SK-N-SH (cell line): ENCODE measurements at regions not wholly inside any gene's neighbourhood (a gene's known extent, or its start where the extent isn't known, plus 50 kb on each side); places are given as distances from the start of the nearest gene placed in this dataset.

Experiments used
- CTCF ChIA-PET: fragments of 300-600, 350-600 bp; formaldehyde crosslinking; extraction: SDS; loops from one replicate; lab custom pipeline; 2021; lab: Yijun Ruan, JAX
- POLR2A ChIA-PET: fragments of 350-600 bp; sonication (Branson Sonifier 250); formaldehyde crosslinking; extraction: SDS; loops from one replicate; lab custom pipeline; 2020; ENCODE audit warnings: antibody characterized with exemption, inconsistent platforms; lab: Yijun Ruan, JAX
- DNase-seq: peaks from one replicate; pipeline ENCODE4 v3.0.0; 2012
- H2AFZ ChIP-seq: fragments of 200-600 bp; sonication (generic); 2 replicates; pipeline ENCODE4 v1.8.1; 2016; ENCODE audit warnings: antibody characterized with exemption, mild to moderate bottlenecking, low read depth
- H3F3A ChIP-seq: fragments of 200-600 bp; sonication (generic); replicated peaks from 2 replicates; pipeline ENCODE3; 2016; ENCODE audit warnings: antibody characterized with exemption, mild to moderate bottlenecking; ENCODE audit not compliant: insufficient read depth
- H3K27ac ChIP-seq, 2 experiments: fragments of 200-500 bp in 1 of 2; fragments of 200-600 bp in 1 of 2; sonication (Bioruptor generic) in 1 of 2; sonication (generic), shearing (Covaris generic) in 1 of 2; 2 replicates each; pipeline versions ENCODE4 v1.5.1 to v1.6.1; 2014 to 2016; ENCODE audit warnings: low read depth in 2 of 2, inconsistent platforms in 1 of 2, low read length in 1 of 2, mild to moderate bottlenecking in 1 of 2, mixed read lengths in 1 of 2
- H3K27me3 ChIP-seq: fragments of 200-600 bp; sonication (generic), shearing (Covaris generic); 2 replicates; pipeline ENCODE4 v1.6.1; 2016; ENCODE audit warnings: mixed run types; ENCODE audit not compliant: insufficient read depth
- H3K36me3 ChIP-seq, 2 experiments: fragments of 200-500 bp in 1 of 2; fragments of 200-600 bp in 1 of 2; sonication (Bioruptor generic) in 1 of 2; sonication (generic) in 1 of 2; replicated peaks in 1 of 2; 2 replicates each; pipeline versions ENCODE3 to v1.5.1; 2014 to 2016; ENCODE audit warnings: low read length in 1 of 2, mild to moderate bottlenecking in 1 of 2; ENCODE audit not compliant: insufficient read depth in 2 of 2, control insufficient read depth in 1 of 2
- H3K4me1 ChIP-seq, 2 experiments: fragments of 200-500 bp in 1 of 2; fragments of 200-600 bp in 1 of 2; sonication (Bioruptor generic) in 1 of 2; sonication (generic), shearing (Covaris generic) in 1 of 2; 2 replicates each; pipeline versions ENCODE4 v1.5.1 to v1.6.1; 2014 to 2016; ENCODE audit warnings: low read depth in 1 of 2, low read length in 1 of 2, mixed run types in 1 of 2; ENCODE audit not compliant: insufficient read depth in 2 of 2, control insufficient read depth in 1 of 2
- H3K4me2 ChIP-seq: fragments of 200-600 bp; sonication (generic), shearing (Covaris generic); 2 replicates; pipeline ENCODE4 v1.6.1; 2017; ENCODE audit warnings: mixed run types
- H3K4me3 ChIP-seq, 2 experiments: fragments of 200-500 bp in 1 of 2; fragments of 200-600 bp in 1 of 2; sonication (Bioruptor generic) in 1 of 2; sonication (generic), shearing (Covaris generic) in 1 of 2; 2 replicates each; pipeline versions ENCODE4 v1.5.1 to v1.8.1; 2014 to 2016; ENCODE audit warnings: low read depth in 2 of 2, inconsistent platforms in 1 of 2, low read length in 1 of 2, mild to moderate bottlenecking in 1 of 2, mixed read lengths in 1 of 2, moderate library complexity in 1 of 2
- H3K79me2 ChIP-seq: fragments of 200-600 bp; sonication (generic); 2 replicates; pipeline ENCODE4 v1.8.1; 2017; ENCODE audit warnings: mild to moderate bottlenecking; ENCODE audit not compliant: insufficient read depth
- H3K9ac ChIP-seq: fragments of 200-600 bp; sonication (generic); 2 replicates; pipeline ENCODE4 v1.6.1; 2017; ENCODE audit warnings: mixed run types
- H3K9me2 ChIP-seq: fragments of 200-600 bp; sonication (generic); 2 replicates; pipeline ENCODE4 v1.6.1; 2017; ENCODE audit warnings: mixed run types
- H3K9me3 ChIP-seq: fragments of 200-600 bp; sonication (generic); 2 replicates; pipeline ENCODE4 v1.6.1; 2017; ENCODE audit warnings: mixed run types, mild to moderate bottlenecking, moderate library complexity
- H4K20me1 ChIP-seq: fragments of 200-600 bp; sonication (generic); 2 replicates; pipeline ENCODE4 v1.6.1; 2017; ENCODE audit warnings: mild to moderate bottlenecking, mixed run types; ENCODE audit not compliant: insufficient read depth
- CTCF ChIP-seq: fragments of 200-600 bp; sonication (generic); IDR thresholded peaks from 2 replicates; pipeline ENCODE4 v1.6.1; 2017; ENCODE audit warnings: antibody characterized with exemption, mild to moderate bottlenecking, moderate library complexity
- EZH2phosphoT487 ChIP-seq: fragments of 200-600 bp; sonication (generic); IDR thresholded peaks from 2 replicates; pipeline ENCODE4 v1.6.1; 2017; ENCODE audit warnings: low read depth, mixed run types, mild to moderate bottlenecking, antibody characterized with exemption, moderate library complexity, borderline replicate concordance
- FOXM1 ChIP-seq: IDR thresholded peaks from 2 replicates; pipeline ENCODE4 v1.4.0; 2012; ENCODE audit warnings: low read depth, mild to moderate bottlenecking
- GABPA ChIP-seq: IDR thresholded peaks from 2 replicates; pipeline ENCODE4 v1.4.0; 2012; ENCODE audit warnings: low read depth, mild to moderate bottlenecking
- GATA2 ChIP-seq: sonication (generic); formaldehyde crosslinking; IDR thresholded peaks from 2 replicates; pipeline ENCODE4 v1.5.0; 2020; ENCODE audit warnings: mild to moderate bottlenecking, missing genetic modification reagents
- JUND ChIP-seq: IDR thresholded peaks from 2 replicates; pipeline ENCODE4 v1.4.0; 2012
- MAX ChIP-seq: IDR thresholded peaks from 2 replicates; pipeline ENCODE4 v1.4.0; 2012; ENCODE audit warnings: low read depth
- MEF2A ChIP-seq: IDR thresholded peaks from 2 replicates; pipeline ENCODE4 v1.4.0; 2012; ENCODE audit warnings: low read depth, borderline replicate concordance
- MXI1 ChIP-seq: IDR thresholded peaks from 2 replicates; pipeline ENCODE4 v1.6.1; 2012; ENCODE audit warnings: mild to moderate bottlenecking, low read depth, low read length, improper control_type of control experiment
- NFIC ChIP-seq: IDR thresholded peaks from 2 replicates; pipeline ENCODE4 v1.4.0; 2012; ENCODE audit warnings: borderline replicate concordance
- PBX3 ChIP-seq: IDR thresholded peaks from 2 replicates; pipeline ENCODE4; 2012
- RCOR1 ChIP-seq: fragments of 150-350 bp; IDR thresholded peaks from 2 replicates; pipeline ENCODE4 v1.6.1; 2017; ENCODE audit warnings: antibody characterized with exemption, low read length
- REST ChIP-seq: IDR thresholded peaks from 2 replicates; pipeline ENCODE4 v1.6.1; 2012; ENCODE audit warnings: mild to moderate bottlenecking, low read depth, low read length, moderate library complexity
- RFX5 ChIP-seq: IDR thresholded peaks from 2 replicates; pipeline ENCODE4 v1.6.1; 2012; ENCODE audit warnings: mild to moderate bottlenecking, improper control_type of control experiment, low read length
- SIN3A ChIP-seq: IDR thresholded peaks from 2 replicates; pipeline ENCODE4 v1.6.1; 2012; ENCODE audit warnings: low read depth, mild to moderate bottlenecking, low read length, moderate library complexity, borderline replicate concordance
- TCF12 ChIP-seq: IDR thresholded peaks from 2 replicates; pipeline ENCODE4 v1.4.0; 2012
- TEAD4 ChIP-seq: IDR thresholded peaks from 2 replicates; pipeline ENCODE4 v1.4.0; 2012; ENCODE audit warnings: mild to moderate bottlenecking, borderline replicate concordance; ENCODE audit not compliant: insufficient read depth
- USF2 ChIP-seq: fragments of 150-350 bp; IDR thresholded peaks from 2 replicates; pipeline ENCODE4 v1.6.1; 2017; ENCODE audit warnings: antibody characterized with exemption, low read length, low read depth, borderline replicate concordance
- YY1 ChIP-seq: IDR thresholded peaks from 2 replicates; pipeline ENCODE4 v1.4.0; 2012; ENCODE audit warnings: low read depth, mild to moderate bottlenecking
- WGBS: methylation state at CpG from one replicate; pipeline ENCODE4 v1.1.6; 2017; ENCODE audit warnings: low lambda C conversion rate; 5-methylcytosine and 5-hydroxymethylcytosine counted together

- Histone ChIP-seq H4K20me1 (no peaks in the 10 kb centered on the region), H3K4me2 (no peak overlapping the region), H3F3A (no peaks in the 10 kb centered on the region), H3K4me3 (no peak overlapping the region), H3K9me3 (no peaks in the 10 kb centered on the region), H3K27ac (no peak overlapping the region), H3K27me3 (no peaks in the 10 kb centered on the region), H3K4me1 (no peaks in the 10 kb centered on the region), H3K36me3 (no peaks in the 10 kb centered on the region), H2AFZ (no peak overlapping the region), H3K79me2 (no peaks in the 10 kb centered on the region), H3K9me2 (no peaks in the 10 kb centered on the region), H3K9ac (no peak overlapping the region)
- 21% methylated on average over 5 of the region's 5 CpGs for WGBS
- CTCF ChIA-PET = no interaction called here
- POLR2A ChIA-PET = no interaction called here
- no peak for TF ChIP-seq NFIC
- no peak for TF ChIP-seq YY1
- TF ChIP-seq GABPA = no peak
- TF ChIP-seq FOXM1 = no peak
- TF ChIP-seq PBX3 = no peak
- no peak for TF ChIP-seq TCF12
- TF ChIP-seq REST = no peak
- DNase-seq = no peak
These were observed 259.6 kb downstream of the TMEM114 start for GRCh38 chr16:8330761-8331160.

GRCh38 chr16:8326232-8326631 is 264.1 kb downstream of the TMEM114 start:
- Histone ChIP-seq H4K20me1 (no peaks in the 10 kb centered on the region), H3K27me3 (no peaks in the 10 kb centered on the region), H3K4me3 (no peak overlapping the region), H3K27ac (no peak overlapping the region), H3F3A (no peaks in the 10 kb centered on the region), H3K9me2 (no peaks in the 10 kb centered on the region), H3K4me1 (no peaks in the 10 kb centered on the region), H3K4me2 (no peak overlapping the region), H3K79me2 (no peaks in the 10 kb centered on the region), H3K9ac (no peak overlapping the region), H2AFZ (no peak overlapping the region), H3K9me3 (no peaks in the 10 kb centered on the region; the same call in 1 of the 2 replicates), H3K36me3 (no peaks in the 10 kb centered on the region)
- POLR2A ChIA-PET = no interaction called here
- no peak for DNase-seq
- CTCF ChIA-PET = no interaction called here
- TF ChIP-seq SIN3A (no peak), MAX (no peak), GABPA (no peak), MXI1 (no peak), YY1 (no peak), MEF2A (no peak), RFX5 (no peak), GATA2 (CRISPR knock-in tag) (no peak), CTCF (no peak), USF2 (no peak), JUND (no peak), TCF12 (no peak), EZH2phosphoT487 (no peak), RCOR1 (no peak), TEAD4 (no peak)
- WGBS = 36% methylated on average over 7 of the region's 9 CpGs
